HEK293 (cell line): ENCODE measurements at regions not wholly inside any gene's neighbourhood (a gene's known extent, or its start where the extent isn't known, plus 50 kb on each side); places are given as distances from the start of the nearest gene placed in this dataset.

Experiments used
- GLIS1 ChIP-seq: fragments of 450-650 bp; formaldehyde crosslinking; IDR thresholded peaks from 2 replicates; pipeline ENCODE4 v1.5.1; 2016; ENCODE audit warnings: missing biosample characterization, missing genetic modification characterization
- HOXC10 ChIP-seq: sonication (generic); formaldehyde crosslinking; IDR thresholded peaks from 2 replicates; pipeline ENCODE4 v1.8.1; 2023; ENCODE audit warnings: mild to moderate bottlenecking, missing genetic modification reagents
- IKZF3 ChIP-seq: fragments of 450-650 bp; IDR thresholded peaks from 2 replicates; pipeline ENCODE4 v1.5.0; 2018; ENCODE audit warnings: missing biosample characterization, mild to moderate bottlenecking, missing genetic modification characterization, moderate library complexity
- KLF7 ChIP-seq: fragments of 450-650 bp; formaldehyde crosslinking; IDR thresholded peaks from 2 replicates; pipeline ENCODE4 v1.5.1; 2016; ENCODE audit warnings: missing biosample characterization, missing genetic modification characterization, borderline replicate concordance
- KLF8 ChIP-seq: fragments of 450-650 bp; formaldehyde crosslinking; IDR thresholded peaks from 2 replicates; pipeline ENCODE4 v1.5.1; 2016; ENCODE audit warnings: missing biosample characterization, missing genetic modification characterization
- MEIS1 ChIP-seq: sonication (generic); formaldehyde crosslinking; IDR thresholded peaks from 2 replicates; pipeline ENCODE4 v1.8.1; 2022; ENCODE audit warnings: missing genetic modification reagents, mild to moderate bottlenecking, borderline replicate concordance
- RBAK ChIP-seq: fragments of 450-650 bp; formaldehyde crosslinking; IDR thresholded peaks from 2 replicates; pipeline ENCODE4 v1.5.1; 2016; ENCODE audit warnings: missing biosample characterization, missing genetic modification characterization
- SP3 ChIP-seq: fragments of 450-650 bp; formaldehyde crosslinking; IDR thresholded peaks from 2 replicates; pipeline ENCODE4 v1.5.1; 2016; ENCODE audit warnings: missing biosample characterization, missing genetic modification characterization
- ZBTB17 ChIP-seq: fragments of 450-650 bp; formaldehyde crosslinking; IDR thresholded peaks from 2 replicates; pipeline ENCODE4 v1.5.1; 2016; ENCODE audit warnings: missing biosample characterization, missing genetic modification characterization
- ZFP3 ChIP-seq: fragments of 450-650 bp; formaldehyde crosslinking; IDR thresholded peaks from 2 replicates; pipeline ENCODE4 v1.5.1; 2016; ENCODE audit warnings: low read depth, missing biosample characterization, missing genetic modification characterization
- ZIC2 ChIP-seq: fragments of 450-650 bp; formaldehyde crosslinking; IDR thresholded peaks from 2 replicates; pipeline ENCODE4 v1.5.1; 2016; ENCODE audit warnings: missing biosample characterization, missing genetic modification characterization
- ZNF221 ChIP-seq: fragments of 450-650 bp; formaldehyde crosslinking; IDR thresholded peaks from 2 replicates; pipeline ENCODE4 v1.5.1; 2017; ENCODE audit warnings: missing biosample characterization, missing genetic modification characterization, borderline replicate concordance
- ZNF24 ChIP-seq: fragments of 450-650 bp; formaldehyde crosslinking; IDR thresholded peaks from 2 replicates; pipeline ENCODE4 v1.5.1; 2016; ENCODE audit warnings: missing biosample characterization, missing genetic modification characterization
- ZNF324 ChIP-seq: fragments of 450-650 bp; formaldehyde crosslinking; IDR thresholded peaks from 2 replicates; pipeline ENCODE4 v1.5.1; 2016; ENCODE audit warnings: missing biosample characterization, missing genetic modification characterization
- ZNF354C ChIP-seq: fragments of 450-650 bp; formaldehyde crosslinking; IDR thresholded peaks from 2 replicates; pipeline ENCODE4 v1.5.1; 2016; ENCODE audit warnings: missing biosample characterization, missing genetic modification characterization, low read depth, borderline replicate concordance
- ZNF416 ChIP-seq: fragments of 450-650 bp; formaldehyde crosslinking; IDR thresholded peaks from 2 replicates; pipeline ENCODE4 v1.5.1; 2016; ENCODE audit warnings: missing biosample characterization, missing genetic modification characterization
- ZNF544 ChIP-seq: fragments of 450-650 bp; formaldehyde crosslinking; IDR thresholded peaks from 2 replicates; pipeline ENCODE4 v1.5.0; 2017; ENCODE audit warnings: missing biosample characterization, missing genetic modification characterization
- ZNF549 ChIP-seq: fragments of 450-650 bp; IDR thresholded peaks from 2 replicates; pipeline ENCODE4 v1.5.1; 2018; ENCODE audit warnings: missing biosample characterization, missing genetic modification characterization, mild to moderate bottlenecking, inconsistent platforms, moderate library complexity
- ZNF610 ChIP-seq: fragments of 450-650 bp; formaldehyde crosslinking; IDR thresholded peaks from 2 replicates; pipeline ENCODE4 v1.5.1; 2016; ENCODE audit warnings: missing biosample characterization, missing genetic modification characterization, borderline replicate concordance
- ZNF621 ChIP-seq: fragments of 450-650 bp; formaldehyde crosslinking; IDR thresholded peaks from 2 replicates; pipeline ENCODE4 v1.5.1; 2017; ENCODE audit warnings: missing biosample characterization, missing genetic modification characterization
- ZNF623 ChIP-seq: fragments of 450-650 bp; formaldehyde crosslinking; IDR thresholded peaks from 2 replicates; pipeline ENCODE4 v1.5.1; 2016; ENCODE audit warnings: missing biosample characterization, missing genetic modification characterization
- ZNF664 ChIP-seq: fragments of 450-650 bp; formaldehyde crosslinking; IDR thresholded peaks from 2 replicates; pipeline ENCODE4 v1.5.1; 2016; ENCODE audit warnings: missing biosample characterization, missing genetic modification characterization
- ZNF701 ChIP-seq: fragments of 450-650 bp; formaldehyde crosslinking; IDR thresholded peaks from 2 replicates; pipeline ENCODE4 v1.5.1; 2016; ENCODE audit warnings: missing biosample characterization, missing genetic modification characterization
- ZNF837 ChIP-seq: fragments of 450-650 bp; formaldehyde crosslinking; IDR thresholded peaks from 2 replicates; pipeline ENCODE4 v1.5.1; 2016; ENCODE audit warnings: missing biosample characterization, missing genetic modification characterization
- ZSCAN16 ChIP-seq: fragments of 450-650 bp; formaldehyde crosslinking; IDR thresholded peaks from 2 replicates; pipeline ENCODE4 v1.5.1; 2016; ENCODE audit warnings: missing biosample characterization, missing genetic modification characterization
- TF ChIP-seq, protein P1 (sequence below): fragments of 450-650 bp; formaldehyde crosslinking; IDR thresholded peaks from 2 replicates; pipeline ENCODE4 v1.5.1; 2016; ENCODE audit warnings: missing biosample characterization, missing genetic modification characterization, borderline replicate concordance
- TF ChIP-seq, protein P2 (sequence below): fragments of 450-650 bp; formaldehyde crosslinking; IDR thresholded peaks from 2 replicates; pipeline ENCODE4 v1.5.1; 2016; ENCODE audit warnings: missing biosample characterization, missing genetic modification characterization
- TF ChIP-seq, protein P3 (sequence below): fragments of 450-650 bp; formaldehyde crosslinking; IDR thresholded peaks from 2 replicates; pipeline ENCODE4 v1.5.1; 2016; ENCODE audit warnings: missing biosample characterization, missing genetic modification characterization
- TF ChIP-seq, protein P4 (sequence below): fragments of 450-650 bp; formaldehyde crosslinking; IDR thresholded peaks from 2 replicates; pipeline ENCODE4 v1.5.1; 2016; ENCODE audit warnings: missing biosample characterization, missing genetic modification characterization
- TF ChIP-seq, protein P5 (sequence below): fragments of 450-650 bp; formaldehyde crosslinking; IDR thresholded peaks from 2 replicates; pipeline ENCODE4 v1.5.1; 2017; ENCODE audit warnings: missing biosample characterization, mild to moderate bottlenecking, missing genetic modification characterization, moderate library complexity
- TF ChIP-seq, protein P6 (sequence below): fragments of 450-650 bp; formaldehyde crosslinking; IDR thresholded peaks from 2 replicates; pipeline ENCODE4 v1.5.1; 2016; ENCODE audit warnings: missing biosample characterization, missing genetic modification characterization, low read depth

DNA sequence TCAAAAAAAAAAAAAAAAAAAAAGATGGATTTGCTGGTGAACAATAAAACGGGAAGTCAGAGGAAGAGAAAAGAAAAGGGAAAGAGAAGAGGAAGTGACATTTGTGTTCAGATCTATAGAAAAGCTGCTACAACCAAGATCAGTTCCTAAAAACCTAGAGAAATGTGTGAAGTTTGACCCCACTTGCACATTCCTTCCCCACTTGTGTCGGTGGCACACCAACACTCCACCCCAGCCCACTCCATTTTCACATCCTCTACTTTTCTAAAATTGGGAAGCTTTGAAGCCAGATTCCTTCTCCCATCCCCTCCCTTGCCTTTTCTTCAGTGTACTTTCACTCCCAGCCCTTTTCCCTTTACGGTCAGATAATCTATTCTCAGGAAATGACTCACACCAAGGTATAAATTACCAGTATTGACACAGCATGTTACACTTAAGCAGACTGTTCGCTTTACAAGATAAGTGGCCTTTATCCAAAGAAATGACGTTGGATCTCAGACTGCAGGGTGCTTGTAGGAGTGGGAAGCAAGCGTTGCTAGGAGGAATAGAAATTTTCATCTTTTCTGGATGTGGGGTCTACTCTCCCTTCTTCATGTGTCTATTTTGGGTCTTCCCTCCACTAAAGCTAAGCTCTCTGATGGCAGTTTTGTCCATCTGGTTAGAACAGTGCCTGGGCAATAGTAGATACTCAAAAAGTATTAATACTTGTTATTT lies 92.5 kb upstream of the ADGRF1 start (continued):
- no peak for TF ChIP-seq ZSCAN16 (tag by site-specific recombination)
- TF ChIP-seq, protein P1, sequence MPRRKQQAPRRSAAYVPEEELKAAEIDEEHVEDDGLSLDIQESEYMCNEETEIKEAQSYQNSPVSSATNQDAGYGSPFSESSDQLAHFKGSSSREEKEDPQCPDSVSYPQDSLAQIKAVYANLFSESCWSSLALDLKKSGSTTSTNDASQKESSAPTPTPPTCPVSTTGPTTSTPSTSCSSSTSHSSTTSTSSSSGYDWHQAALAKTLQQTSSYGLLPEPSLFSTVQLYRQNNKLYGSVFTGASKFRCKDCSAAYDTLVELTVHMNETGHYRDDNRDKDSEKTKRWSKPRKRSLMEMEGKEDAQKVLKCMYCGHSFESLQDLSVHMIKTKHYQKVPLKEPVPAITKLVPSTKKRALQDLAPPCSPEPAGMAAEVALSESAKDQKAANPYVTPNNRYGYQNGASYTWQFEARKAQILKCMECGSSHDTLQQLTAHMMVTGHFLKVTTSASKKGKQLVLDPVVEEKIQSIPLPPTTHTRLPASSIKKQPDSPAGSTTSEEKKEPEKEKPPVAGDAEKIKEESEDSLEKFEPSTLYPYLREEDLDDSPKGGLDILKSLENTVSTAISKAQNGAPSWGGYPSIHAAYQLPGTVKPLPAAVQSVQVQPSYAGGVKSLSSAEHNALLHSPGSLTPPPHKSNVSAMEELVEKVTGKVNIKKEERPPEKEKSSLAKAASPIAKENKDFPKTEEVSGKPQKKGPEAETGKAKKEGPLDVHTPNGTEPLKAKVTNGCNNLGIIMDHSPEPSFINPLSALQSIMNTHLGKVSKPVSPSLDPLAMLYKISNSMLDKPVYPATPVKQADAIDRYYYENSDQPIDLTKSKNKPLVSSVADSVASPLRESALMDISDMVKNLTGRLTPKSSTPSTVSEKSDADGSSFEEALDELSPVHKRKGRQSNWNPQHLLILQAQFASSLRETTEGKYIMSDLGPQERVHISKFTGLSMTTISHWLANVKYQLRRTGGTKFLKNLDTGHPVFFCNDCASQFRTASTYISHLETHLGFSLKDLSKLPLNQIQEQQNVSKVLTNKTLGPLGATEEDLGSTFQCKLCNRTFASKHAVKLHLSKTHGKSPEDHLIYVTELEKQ (tag by site-specific recombination), result peak; percentile 99
- TF ChIP-seq ZNF221 (tag by site-specific recombination), result no peak
- no peak for TF ChIP-seq ZFP3
- peak; percentile 61 for TF ChIP-seq ZIC2 (tag by site-specific recombination)
- no peak for TF ChIP-seq ZNF623
- peak; percentile 87 for TF ChIP-seq ZBTB17 (tag by site-specific recombination)
- no peak for TF ChIP-seq KLF7 (tag by site-specific recombination)
- peak; percentile 95 for TF ChIP-seq MEIS1 (CRISPR knock-in tag)
- no peak for TF ChIP-seq ZNF701 (tag by site-specific recombination)
- TF ChIP-seq ZNF837 (tag by site-specific recombination), result no peak
- no peak for TF ChIP-seq ZNF549
- TF ChIP-seq RBAK (tag by site-specific recombination), result no peak
- TF ChIP-seq, protein P2, sequence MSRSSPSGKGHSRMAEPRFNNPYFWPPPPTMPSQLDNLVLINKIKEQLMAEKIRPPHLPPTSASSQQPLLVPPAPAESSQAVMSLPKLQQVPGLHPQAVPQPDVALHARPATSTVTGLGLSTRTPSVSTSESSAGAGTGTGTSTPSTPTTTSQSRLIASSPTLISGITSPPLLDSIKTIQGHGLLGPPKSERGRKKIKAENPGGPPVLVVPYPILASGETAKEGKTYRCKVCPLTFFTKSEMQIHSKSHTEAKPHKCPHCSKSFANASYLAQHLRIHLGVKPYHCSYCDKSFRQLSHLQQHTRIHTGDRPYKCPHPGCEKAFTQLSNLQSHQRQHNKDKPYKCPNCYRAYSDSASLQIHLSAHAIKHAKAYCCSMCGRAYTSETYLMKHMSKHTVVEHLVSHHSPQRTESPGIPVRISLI (tag by site-specific recombination), result peak; percentile 56; the same call in 1 of the 2 replicates
- peak; percentile 97 for TF ChIP-seq ZNF24
- TF ChIP-seq, protein P3, sequence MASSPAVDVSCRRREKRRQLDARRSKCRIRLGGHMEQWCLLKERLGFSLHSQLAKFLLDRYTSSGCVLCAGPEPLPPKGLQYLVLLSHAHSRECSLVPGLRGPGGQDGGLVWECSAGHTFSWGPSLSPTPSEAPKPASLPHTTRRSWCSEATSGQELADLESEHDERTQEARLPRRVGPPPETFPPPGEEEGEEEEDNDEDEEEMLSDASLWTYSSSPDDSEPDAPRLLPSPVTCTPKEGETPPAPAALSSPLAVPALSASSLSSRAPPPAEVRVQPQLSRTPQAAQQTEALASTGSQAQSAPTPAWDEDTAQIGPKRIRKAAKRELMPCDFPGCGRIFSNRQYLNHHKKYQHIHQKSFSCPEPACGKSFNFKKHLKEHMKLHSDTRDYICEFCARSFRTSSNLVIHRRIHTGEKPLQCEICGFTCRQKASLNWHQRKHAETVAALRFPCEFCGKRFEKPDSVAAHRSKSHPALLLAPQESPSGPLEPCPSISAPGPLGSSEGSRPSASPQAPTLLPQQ (tag by site-specific recombination), result peak; percentile 52; the same call in 1 of the 2 replicates
- TF ChIP-seq, protein P4, sequence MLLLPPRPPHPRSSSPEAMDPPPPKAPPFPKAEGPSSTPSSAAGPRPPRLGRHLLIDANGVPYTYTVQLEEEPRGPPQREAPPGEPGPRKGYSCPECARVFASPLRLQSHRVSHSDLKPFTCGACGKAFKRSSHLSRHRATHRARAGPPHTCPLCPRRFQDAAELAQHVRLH (tag by site-specific recombination), result peak; percentile 51; the same call in 1 of the 2 replicates
- TF ChIP-seq ZNF324 (tag by site-specific recombination), result 0 out of 2 replicates have a peak, but pooled peaks have one; percentile 38
- no peak for TF ChIP-seq ZNF354C (tag by site-specific recombination)
- TF ChIP-seq ZNF664 (tag by site-specific recombination), result no peak
- no peak for TF ChIP-seq ZNF610
- TF ChIP-seq ZNF621 (tag by site-specific recombination), result no peak
- TF ChIP-seq IKZF3 (tag by site-specific recombination), result peak; percentile 92
- peak; percentile 61; the same call in 1 of the 2 replicates for TF ChIP-seq GLIS1 (tag by site-specific recombination)
- TF ChIP-seq, protein P5, sequence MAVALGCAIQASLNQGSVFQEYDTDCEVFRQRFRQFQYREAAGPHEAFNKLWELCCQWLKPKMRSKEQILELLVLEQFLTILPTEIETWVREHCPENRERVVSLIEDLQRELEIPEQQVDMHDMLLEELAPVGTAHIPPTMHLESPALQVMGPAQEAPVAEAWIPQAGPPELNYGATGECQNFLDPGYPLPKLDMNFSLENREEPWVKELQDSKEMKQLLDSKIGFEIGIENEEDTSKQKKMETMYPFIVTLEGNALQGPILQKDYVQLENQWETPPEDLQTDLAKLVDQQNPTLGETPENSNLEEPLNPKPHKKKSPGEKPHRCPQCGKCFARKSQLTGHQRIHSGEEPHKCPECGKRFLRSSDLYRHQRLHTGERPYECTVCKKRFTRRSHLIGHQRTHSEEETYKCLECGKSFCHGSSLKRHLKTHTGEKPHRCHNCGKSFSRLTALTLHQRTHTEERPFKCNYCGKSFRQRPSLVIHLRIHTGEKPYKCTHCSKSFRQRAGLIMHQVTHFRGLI, result no peak
- no peak for TF ChIP-seq ZNF544 (tag by site-specific recombination)
- TF ChIP-seq SP3, result peak; percentile 37; the same call in 1 of the 2 replicates
- no peak for TF ChIP-seq ZNF416 (tag by site-specific recombination)
- peak; percentile 81 for TF ChIP-seq KLF8
- TF ChIP-seq, protein P6, sequence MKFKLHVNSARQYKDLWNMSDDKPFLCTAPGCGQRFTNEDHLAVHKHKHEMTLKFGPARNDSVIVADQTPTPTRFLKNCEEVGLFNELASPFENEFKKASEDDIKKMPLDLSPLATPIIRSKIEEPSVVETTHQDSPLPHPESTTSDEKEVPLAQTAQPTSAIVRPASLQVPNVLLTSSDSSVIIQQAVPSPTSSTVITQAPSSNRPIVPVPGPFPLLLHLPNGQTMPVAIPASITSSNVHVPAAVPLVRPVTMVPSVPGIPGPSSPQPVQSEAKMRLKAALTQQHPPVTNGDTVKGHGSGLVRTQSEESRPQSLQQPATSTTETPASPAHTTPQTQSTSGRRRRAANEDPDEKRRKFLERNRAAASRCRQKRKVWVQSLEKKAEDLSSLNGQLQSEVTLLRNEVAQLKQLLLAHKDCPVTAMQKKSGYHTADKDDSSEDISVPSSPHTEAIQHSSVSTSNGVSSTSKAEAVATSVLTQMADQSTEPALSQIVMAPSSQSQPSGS, result peak; percentile 89
- no peak for TF ChIP-seq HOXC10 (CRISPR knock-in tag)
